ENCODE measurements at regions not wholly inside any gene's neighbourhood (a gene's known extent, or its start where the extent isn't known, plus 50 kb on each side); places are given as distances from the start of the nearest gene placed in this dataset.
"Not testable (repeated sequence)": the region's sequence is repeated elsewhere in the genome, so short reads cannot be mapped to it uniquely, and the experiment has no call there.

DNA sequence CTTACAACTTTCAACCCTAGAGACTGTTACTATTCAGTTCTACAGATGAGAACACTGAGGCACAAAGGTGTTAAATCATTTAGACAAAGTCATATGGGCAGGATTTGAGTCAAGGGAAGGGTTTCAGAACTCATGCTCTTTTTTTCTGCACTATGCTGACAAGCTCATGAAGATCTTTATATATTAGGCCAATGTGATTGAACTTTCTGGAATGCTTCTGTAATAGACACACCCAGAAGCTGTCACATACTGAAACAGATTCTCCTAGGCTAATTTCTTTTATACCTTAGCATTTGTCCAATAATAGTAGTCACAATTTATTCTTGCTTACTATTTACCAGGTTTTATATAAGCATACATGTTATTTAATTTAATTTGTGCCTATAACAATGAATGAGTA lies 164.0 kb downstream of the ALG10B start:
- no peak for DNase-seq (ENCODE audit: low spot score)

DNA sequence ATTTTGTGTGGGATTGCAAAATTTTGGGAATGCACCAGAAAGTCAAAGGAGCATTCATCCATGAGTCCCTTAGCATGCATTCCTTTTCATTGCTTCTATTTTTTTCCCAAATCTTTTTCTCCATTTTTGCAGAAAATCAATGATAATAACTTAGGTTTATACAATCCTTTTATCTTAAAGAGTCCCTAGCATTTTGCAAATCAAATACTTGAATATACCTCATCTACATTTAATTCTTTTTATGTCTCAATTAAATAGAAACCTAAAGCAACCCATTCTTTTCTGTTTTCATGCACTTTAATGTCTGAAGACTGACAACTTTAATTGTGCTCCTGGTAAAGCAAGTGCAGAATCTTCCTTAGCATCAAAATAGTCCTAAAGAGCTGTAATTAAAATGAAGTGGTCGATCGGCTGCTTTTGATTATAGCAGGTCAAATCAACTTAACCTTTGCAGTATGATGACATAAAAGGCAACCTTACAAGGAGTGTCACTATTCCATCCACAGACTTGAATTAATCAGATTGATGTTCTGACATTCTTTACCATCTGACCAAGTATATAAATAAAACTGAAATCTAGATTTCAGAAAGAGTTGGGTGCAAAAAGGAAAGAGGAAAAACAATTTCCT lies 168.4 kb downstream of the ALG10B start:
- DNase-seq (ENCODE audit: low spot score) = no peak

DNA sequence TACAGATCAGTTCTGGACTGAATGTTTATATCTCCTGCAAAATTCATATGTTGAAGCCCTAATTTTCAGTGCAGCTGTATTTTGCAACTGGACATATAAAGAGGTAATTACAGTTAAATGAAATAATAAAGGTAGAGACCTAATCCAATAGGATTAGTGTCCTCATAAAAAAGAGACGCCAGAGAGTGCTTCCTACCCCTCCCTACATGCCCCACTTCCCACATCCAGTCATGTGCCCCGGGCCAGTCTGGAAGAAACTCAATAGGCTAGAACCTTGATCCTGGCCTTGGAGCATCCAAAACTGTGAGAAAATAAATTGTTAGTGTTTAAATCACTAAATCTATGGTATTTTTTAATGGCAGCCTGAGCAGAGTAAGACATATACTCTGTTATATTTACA lies 172.3 kb downstream of the ALG10B start:
- DNase-seq (ENCODE audit: low spot score) = no peak

DNA sequence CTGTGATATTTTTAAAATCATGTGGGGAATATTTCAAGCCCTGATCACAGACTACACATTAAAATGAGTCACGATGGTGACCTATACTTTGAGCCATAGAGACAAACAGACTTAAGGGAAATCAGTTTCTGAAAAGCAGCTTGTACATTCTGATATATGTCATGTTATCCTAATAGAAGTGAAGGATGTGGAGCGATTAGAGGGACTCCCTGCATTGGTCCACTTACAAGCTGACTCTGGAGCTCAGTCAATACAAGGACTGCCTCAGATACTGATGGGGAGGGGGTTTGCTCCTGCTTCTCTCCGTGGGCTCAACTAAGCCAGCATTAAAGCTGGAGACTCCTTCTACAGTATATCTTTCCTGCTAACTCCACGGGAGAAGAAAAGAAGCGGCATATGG lies 173.5 kb downstream of the ALG10B start:
- DNase-seq (ENCODE audit: low spot score) = no peak

DNA sequence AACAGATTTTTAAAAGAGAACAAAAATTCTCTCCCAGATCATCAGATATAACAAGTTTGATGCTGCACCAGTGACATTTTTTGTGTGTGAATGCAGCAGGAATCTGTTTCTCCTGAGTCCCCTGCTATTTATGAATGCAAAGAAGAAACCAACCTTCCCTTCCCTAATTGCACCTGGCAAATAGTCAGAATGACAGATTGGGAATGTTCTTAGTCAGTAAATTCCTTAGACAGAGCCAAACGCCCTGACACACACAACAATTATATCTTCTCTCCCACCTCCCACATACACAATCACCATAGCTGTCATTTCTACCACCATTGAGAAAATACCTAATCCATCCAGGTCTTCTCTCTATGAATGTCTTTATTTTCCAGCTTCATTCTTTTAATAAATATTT lies 174.4 kb downstream of the ALG10B start:
- no peak for DNase-seq (ENCODE audit: low spot score)

DNA sequence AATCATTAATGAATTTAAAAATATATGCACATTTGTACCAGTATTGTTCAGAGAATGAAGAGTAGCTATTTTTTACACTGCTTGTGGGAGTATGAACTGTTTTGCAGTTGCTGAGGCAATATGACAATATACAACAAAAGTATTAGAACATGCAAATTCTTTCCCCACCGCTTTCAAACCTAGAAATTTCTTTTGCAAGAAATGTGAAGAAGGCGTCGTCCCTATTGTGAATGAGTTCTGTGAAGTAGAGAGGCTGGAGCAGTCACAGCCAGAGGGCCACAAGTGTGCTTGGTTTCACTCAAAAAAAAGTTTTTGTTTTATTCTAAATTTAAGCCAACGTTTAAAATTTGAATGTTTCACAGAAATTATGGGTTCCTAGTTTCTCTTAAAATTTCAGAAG lies 184.9 kb downstream of the ALG10B start:
- DNase-seq (ENCODE audit: low spot score) = no peak

DNA sequence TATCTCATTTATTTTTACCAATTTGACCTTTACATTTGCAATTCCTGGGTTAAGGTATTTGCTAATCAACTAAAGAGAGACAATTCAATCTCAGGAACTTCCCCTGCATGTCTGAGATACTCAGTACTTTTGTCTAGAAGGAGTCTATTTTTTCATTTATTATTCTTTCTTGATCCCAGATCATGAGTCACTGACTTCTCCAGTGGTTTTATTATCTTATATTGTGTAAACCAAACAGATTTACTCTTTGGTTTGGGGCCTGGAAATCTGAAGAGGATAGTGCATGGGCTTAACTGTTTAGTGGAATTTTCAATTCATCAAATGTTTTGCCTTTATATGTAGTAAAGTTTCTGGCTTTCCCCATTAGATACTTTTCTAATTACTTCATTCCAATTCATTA lies 185.4 kb downstream of the ALG10B start:
- DNase-seq (ENCODE audit: low spot score) = no peak

DNA sequence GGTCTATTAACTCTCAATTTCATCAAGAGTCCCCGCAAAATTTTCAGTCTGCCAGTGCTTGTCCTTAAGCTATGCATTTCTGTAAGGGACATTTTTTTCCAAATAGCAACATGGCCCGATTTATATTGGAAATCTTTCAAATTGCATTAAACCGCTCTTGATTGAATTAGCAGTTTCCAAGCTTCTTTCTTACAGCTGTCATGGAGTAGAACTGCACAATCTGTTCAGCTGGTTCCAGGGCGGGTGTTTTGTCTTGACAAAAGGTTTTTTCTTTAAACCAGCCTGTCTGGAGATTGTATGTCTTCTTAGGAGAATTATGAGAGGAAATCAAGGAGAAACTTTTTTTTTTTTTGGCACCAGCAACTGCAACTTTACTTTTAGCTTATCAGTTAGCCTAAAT lies 185.8 kb downstream of the ALG10B start:
- no peak for DNase-seq (ENCODE audit: low spot score)

DNA sequence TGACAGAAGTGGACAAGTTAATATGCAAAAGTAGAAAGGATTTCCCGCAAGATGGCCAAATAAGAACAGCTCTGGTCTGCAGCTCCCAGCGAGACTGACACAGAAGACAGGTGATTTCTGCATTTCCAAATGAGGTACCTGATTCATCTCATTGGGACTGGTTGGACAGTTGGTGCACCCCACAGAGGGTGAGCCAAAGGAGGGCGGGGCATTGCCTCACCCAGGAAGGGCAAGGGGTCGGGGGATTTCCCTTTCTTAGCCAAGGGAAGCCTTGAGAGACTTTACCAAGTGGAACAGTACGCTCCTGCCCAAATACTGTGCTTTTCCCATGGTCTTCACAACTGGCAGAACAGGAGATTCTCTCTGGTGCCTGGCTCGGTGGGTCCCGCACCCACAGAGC lies 191.3 kb downstream of the ALG10B start:
- no peak for DNase-seq (ENCODE audit: low spot score)

DNA sequence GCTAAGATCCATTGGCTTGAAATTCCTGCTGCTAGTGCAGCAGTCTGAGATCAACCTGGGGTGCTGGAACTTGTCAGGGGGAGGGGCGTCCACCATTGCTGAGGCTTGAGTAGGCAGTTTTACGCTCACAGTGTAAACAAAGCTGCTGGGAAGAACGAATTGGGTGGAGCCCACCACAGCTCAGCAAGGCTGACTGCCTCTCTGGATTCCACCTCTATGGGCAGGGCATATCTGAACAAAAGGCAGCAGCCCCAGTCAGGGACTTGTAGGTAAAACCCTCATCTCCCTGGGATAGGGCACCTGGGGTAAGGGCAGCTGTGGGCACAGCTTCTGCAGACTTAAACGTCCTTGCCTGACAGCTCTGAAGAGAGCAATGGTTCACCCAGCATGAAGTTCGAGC lies 191.7 kb downstream of the ALG10B start:
- DNase-seq (ENCODE audit: low spot score) = no peak

DNA sequence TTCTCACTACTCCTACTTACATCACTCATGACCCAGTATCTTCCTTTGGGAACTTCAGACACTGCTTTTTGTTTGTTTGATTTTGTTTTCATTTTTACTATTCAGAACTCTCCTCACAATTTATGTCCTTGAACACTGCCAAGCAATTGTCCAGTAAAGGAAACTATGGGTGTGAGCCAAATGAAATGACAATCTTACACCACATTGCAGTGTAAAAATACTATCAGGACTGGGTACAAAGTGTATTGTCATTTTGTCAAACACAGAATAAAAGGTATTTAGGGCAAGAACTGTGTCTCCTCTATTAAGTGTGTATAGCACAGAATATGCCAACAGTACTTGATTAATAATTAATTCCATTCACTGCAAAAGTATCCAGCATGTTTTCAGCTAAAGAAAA lies 199.3 kb downstream of the ALG10B start:
- DNase-seq (ENCODE audit: low spot score) = no peak

DNA sequence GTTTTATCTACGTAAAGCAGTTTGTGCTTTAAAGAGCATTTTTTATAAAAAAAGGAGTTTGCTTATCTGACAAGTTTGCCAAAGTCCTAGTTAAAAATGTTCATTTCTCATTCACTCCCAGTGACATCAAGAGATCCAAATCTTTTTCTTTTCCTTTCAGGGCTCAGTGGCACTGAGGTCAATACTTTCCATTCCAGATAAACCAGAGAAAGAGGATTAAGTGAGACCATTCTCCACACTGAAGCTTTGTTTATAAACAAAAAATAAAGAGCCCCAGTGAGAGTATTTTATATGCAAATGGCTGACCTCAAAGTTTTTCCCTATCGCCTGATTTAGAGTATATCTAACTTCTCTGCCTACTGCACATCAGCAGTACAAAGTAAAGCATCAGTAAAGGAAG lies 199.8 kb downstream of the ALG10B start:
- DNase-seq (ENCODE audit: low spot score) = no peak

DNA sequence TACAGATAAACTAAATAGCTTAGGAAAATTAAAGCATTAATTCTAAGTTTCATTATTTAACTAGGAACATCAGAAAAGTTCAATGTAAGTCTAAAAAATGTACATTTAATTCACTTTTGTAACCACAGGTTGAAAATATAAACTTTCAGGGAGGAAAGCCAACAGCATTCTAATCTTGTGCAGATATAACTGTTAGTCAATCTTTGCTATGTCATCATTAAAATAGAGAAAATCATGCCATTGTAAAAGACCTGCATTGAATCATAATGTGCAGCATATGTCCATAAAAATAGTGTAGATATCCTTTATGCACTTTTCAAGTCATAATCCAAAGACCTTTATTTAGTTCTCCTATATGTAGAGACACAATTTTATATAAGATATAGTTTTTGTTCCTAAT lies 207.3 kb downstream of the ALG10B start:
- DNase-seq (ENCODE audit: low spot score) = no peak

DNA sequence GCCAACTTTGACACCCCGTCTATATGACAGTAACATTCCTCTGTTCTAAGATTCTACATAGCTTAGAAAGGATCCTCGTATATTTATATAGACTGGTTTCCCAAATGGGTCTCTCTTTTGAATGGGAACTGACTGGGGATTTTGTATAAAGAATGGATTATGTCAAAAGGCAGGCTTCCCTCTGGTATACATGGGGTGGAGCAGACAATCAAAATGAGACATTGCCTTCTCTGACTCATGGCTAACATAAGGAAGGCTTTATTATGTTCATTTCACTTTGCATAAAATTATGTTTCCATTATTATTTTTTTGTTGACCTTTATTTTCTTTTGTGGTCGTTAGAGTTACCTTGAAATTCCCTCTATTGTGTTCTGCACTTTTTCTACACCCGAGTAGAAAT lies 211.1 kb downstream of the ALG10B start:
- DNase-seq (ENCODE audit: low spot score) = no peak

DNA sequence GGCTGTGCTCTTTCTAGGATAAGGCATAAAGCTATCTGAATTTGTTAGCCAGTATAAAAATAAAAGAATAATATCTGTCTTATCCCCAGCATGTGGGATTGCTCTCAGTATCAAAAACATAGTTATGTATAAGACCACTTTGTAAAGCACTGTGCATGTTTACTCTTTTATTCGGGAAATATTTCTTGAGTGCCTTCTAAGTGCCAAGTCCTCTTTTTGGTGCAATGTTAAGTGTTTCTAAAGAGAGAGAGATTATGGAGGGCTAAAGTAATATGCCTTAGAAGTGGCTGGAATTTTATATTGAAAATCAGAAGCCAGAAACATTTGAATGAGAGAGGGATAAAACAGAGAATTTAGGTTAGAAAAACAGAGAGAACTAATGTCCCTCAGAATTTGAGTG lies 212.0 kb downstream of the ALG10B start:
- DNase-seq (ENCODE audit: low spot score) = no peak

DNA sequence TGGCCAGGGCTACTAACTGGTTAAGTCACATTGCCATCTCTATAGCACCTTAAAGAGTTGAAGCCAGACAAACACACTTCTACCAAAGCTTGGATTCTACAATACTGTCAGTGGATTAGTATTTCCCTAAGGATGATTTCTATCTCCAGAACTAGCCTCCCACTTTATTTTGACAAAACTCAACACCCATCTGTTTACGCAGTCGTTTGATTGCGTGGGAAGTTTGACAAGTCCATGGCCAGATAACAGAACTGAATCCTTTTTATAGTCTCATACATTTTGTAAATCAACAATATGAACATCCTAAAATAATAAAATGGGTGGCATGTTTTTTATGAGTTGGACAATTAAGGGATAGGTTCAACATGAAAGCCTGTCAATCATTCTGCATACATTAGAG lies 212.7 kb downstream of the ALG10B start:
- not testable (repeated sequence) for DNase-seq (ENCODE audit: low spot score)

DNA sequence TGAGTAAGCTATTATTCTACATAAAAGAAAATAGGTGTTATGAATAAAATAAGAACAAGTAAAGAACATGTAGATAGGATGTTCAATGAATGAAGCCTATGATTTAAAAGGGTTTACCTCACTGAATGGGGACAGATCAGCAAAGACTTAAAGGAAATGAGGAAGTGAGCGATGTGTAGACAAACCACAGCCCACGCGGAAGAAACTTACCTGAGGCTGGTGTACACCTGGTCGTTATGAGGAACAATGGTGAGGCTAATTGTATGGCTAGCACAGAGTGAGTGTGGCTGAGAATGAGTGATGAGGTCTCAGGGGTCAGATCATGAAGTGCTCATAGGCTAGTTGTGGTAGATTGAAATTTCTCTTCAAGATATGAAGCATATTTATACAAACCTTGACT lies 221.7 kb downstream of the ALG10B start:
- DNase-seq (ENCODE audit: low spot score) = no peak

DNA sequence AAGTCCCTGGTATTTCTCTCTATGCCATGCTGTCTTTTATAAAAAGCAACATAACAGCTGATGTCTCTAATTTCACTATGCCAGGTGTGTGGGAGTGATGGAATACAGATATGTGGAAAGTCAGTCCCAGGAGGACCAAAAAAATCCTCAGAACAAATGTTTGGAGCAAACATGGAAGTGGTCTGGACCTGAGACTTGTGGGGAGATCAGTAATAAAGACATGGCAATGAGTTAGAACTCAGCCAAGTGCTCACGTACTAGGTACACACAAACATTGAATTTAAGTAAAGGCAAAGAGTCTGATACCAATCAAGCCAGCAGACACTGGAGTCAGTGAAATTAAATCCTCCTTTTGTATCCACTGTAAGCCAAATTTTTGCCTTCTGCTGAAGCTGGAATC lies 223.6 kb downstream of the ALG10B start:
- DNase-seq (ENCODE audit: low spot score) = no peak

DNA sequence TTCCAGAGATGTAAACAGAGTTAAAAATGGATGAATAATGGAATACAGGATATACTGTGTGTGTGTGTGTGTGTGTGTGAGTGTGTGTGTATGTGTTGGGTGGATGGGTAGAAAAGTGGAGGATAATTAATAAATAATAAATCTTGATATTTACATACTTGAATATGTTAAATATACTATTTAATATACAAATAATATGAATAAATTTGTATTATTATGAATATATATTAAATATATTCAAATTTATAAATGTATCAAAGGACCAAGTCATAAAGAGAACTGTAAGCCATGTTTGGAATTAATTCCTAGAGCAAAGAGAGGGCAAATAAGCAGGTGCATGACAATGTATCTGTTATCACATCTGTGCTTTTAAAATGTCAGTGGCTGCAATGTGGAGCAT lies 225.3 kb downstream of the ALG10B start:
- DNase-seq (ENCODE audit: low spot score) = no peak

DNA sequence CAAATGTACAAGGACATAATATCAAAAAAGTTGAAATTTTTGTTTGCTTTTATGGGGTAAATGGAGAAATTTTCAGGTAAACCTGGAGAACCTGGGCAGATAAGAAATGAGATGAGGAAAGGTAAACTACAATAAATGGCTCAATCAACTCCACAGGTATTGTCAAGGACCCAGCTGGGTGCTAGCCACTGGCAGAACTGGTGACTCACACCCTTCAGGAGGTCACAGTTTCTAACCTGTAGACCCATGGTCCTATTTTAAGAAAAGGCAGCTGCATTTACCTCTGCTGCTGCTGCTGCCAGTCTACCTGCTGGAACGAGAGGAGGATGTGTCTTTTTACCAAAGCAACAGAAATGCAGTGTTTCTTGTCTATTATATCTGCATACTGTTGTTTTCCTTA lies 226.6 kb downstream of the ALG10B start:
- no peak for DNase-seq (ENCODE audit: low spot score)

DNA sequence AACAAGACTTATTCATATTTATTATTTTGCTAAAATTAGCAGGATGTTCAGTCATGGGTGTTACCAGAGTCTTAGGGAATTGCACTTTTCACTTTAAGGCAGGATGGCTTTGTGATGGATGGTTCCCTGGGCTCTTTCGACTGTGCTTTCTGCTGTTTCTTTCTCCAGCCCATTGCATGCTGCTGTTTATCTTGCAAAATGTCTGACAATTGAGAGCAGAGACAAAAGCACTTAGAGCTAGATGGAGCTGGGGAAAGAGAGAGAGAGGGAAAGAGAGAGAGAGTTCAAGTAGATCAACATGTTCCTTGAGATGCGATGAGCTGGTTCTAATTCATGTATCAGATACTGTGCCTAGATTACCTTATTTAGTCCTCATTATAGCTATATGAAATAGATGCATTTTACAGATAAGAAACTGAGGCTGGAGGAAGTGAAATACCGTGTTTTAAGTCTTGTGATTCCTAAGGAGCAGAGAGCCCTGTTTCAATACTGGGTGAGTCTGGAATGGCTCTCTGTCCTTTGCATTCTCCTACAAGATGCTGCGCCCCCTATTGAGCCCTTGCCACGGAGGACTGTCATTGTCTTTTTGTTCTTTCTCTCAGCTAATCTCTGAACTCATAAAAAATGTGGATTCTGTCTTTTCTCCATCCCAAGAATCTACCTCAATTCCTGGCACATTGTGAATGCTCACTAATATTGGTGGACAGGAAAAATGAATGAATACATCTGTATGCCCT lies 227.9 kb downstream of the ALG10B start:
- DNase-seq (ENCODE audit: low spot score) = no peak

DNA sequence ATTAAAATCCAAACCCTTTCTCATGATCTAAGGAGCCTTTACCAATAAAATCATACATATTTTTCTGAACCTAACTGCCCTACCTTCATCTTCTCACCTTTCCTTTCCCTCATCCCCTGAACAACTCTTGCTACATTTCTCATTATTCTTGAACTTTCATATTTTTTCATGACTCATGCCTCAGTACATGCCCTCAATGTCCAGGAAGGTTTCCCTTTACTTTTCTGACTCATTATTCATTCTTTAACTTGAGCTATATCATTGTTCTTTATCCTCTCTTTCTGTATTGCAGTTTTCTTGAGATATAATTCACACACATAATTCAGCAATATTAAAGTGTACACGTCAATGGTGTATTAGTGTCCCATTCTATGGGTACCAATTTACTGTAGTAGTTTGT lies 231.0 kb downstream of the ALG10B start:
- DNase-seq (ENCODE audit: low spot score) = no peak

DNA sequence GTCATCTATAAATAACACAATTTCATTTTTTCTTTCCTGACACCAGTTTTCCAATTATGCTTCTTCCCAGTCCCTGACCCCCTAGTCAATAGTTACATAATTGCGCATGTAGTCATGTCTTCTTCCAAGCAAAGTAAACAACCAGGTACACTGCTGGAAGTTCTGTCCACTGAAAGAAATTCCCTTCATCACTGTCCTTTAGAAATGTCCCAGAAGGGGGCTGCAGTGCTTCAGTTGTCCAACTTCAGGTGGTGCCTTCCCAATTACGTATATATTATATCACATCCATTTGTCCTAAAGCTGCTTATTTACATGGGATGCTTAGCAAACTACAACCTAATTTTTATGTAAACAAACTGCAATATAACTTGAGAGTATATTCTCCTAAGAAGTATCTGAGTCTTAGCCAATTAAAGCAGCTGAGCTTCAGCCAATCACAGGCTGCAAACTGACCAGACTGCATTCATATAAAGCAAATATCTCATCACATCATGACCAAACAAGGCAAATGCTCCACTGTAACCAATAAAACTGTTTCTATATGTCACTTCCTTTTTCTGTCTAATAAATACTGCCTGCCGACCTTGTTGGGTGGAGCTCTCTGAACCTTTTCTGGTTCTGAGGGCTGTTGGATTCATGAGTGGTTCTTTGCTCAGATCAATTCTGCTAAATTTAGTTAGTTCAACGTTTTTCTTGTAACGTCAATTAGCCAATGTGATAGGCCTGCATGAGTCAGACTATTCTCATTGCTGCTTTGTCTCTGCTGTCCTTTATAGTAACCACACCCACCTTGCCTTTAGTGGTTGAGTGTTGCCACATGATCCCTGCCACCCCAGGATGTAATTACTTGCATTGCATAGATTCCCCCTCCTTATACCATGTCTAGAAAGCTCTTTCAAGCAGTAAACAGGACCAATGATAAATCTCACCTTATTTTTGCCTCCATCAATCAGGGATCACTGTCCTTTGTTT lies 239.3 kb downstream of the ALG10B start:
- no peak for DNase-seq (ENCODE audit: low spot score)

Measured in pons (tissue), 1 donor.